OCI-LY7 (cell line): ENCODE measurements at regions not wholly inside any gene's neighbourhood (a gene's known extent, or its start where the extent isn't known, plus 50 kb on each side); places are given as distances from the start of the nearest gene placed in this dataset.

Experiments
- BruUV-seq: library from RNA; stranded (reverse); fragments of 400-500 nt; replicated peaks from 2 replicates; lab custom pipeline; 2021; lab: Mats Ljungman, UMichigan
- CTCF ChIA-PET: fragments of 300-600 bp; sonication (Branson Sonifier 250); formaldehyde crosslinking; loops from one replicate; lab custom pipeline; 2022; ENCODE audit warnings: antibody characterized with exemption; ENCODE audit not compliant: unreplicated experiment; lab: Charles Lee
- POLR2A ChIA-PET: fragments of 300-600 bp; sonication (Branson Sonifier 250); formaldehyde crosslinking; loops from one replicate; lab custom pipeline; 2022; ENCODE audit warnings: antibody characterized with exemption; lab: Charles Lee
- DNase-seq: peaks from one replicate; pipeline ENCODE4 v3.0.0-alpha.2; 2015; ENCODE audit warnings: low spot score
- H2AFZ ChIP-seq: fragments of 200-600 bp; sonication (generic), shearing (Covaris generic); 2 replicates; pipeline ENCODE4 v1.6.1; 2014; ENCODE audit warnings: mild to moderate bottlenecking, antibody characterized with exemption, low read length, moderate library complexity
- H3K27ac ChIP-seq: fragments of 200-600 bp; sonication (generic); 2 replicates; pipeline ENCODE4 v1.5.1; 2014; ENCODE audit warnings: mixed run types, low read depth, mild to moderate bottlenecking, moderate library complexity, low read length, inconsistent platforms; ENCODE audit not compliant: poor library complexity, severe bottlenecking
- H3K36me3 ChIP-seq: fragments of 200-600 bp; sonication (generic); 2 replicates; pipeline ENCODE4 v1.6.1; 2014; ENCODE audit warnings: mild to moderate bottlenecking, antibody characterized with exemption, low read length, moderate library complexity, mixed read lengths; ENCODE audit not compliant: insufficient read depth
- H3K4me1 ChIP-seq: fragments of 200-600 bp; sonication (generic); 2 replicates; pipeline ENCODE4 v1.5.1; 2014; ENCODE audit warnings: mild to moderate bottlenecking, low read length; ENCODE audit not compliant: insufficient read depth, poor library complexity, severe bottlenecking
- H3K4me2 ChIP-seq: fragments of 200-600 bp; sonication (generic); 2 replicates; pipeline ENCODE4 v1.6.1; 2014; ENCODE audit warnings: mild to moderate bottlenecking, low read length
- H3K4me3 ChIP-seq: fragments of 200-600 bp; sonication (generic); 2 replicates; pipeline ENCODE4 v1.5.1; 2014; ENCODE audit warnings: mild to moderate bottlenecking, low read depth, low read length; ENCODE audit not compliant: poor library complexity, severe bottlenecking
- H3K79me2 ChIP-seq: fragments of 200-600 bp; sonication (generic); 2 replicates; pipeline ENCODE4 v1.6.1; 2016; ENCODE audit warnings: low read depth, mild to moderate bottlenecking, low read length, moderate library complexity, mixed read lengths; ENCODE audit not compliant: insufficient read depth
- H3K9me2 ChIP-seq: fragments of 200-600 bp; sonication (generic); 2 replicates; pipeline ENCODE4 v1.6.1; 2016; ENCODE audit warnings: mild to moderate bottlenecking, low read length, mixed read lengths; ENCODE audit not compliant: insufficient read depth
- H3K9me3 ChIP-seq: fragments of 200-600 bp; sonication (generic); 2 replicates; pipeline ENCODE4 v1.6.1; 2014; ENCODE audit warnings: mild to moderate bottlenecking, mixed run types, low read length, mixed read lengths
- H4K20me1 ChIP-seq: fragments of 200-600 bp; sonication (generic); 2 replicates; pipeline ENCODE4 v1.6.1; 2014; ENCODE audit warnings: mild to moderate bottlenecking, antibody characterized with exemption, low read length, moderate library complexity, mixed read lengths; ENCODE audit not compliant: insufficient read depth
- EZH2phosphoT487 ChIP-seq: fragments of 200-600 bp; sonication (generic); IDR thresholded peaks from 2 replicates; pipeline ENCODE4 v1.6.1; 2018; ENCODE audit warnings: low read depth, borderline replicate concordance, mild to moderate bottlenecking, mixed run types, antibody characterized with exemption, low read length, moderate library complexity, mixed read lengths
- intact Hi-C: fragments of 100-400 bp; cut with micrococcal nuclease; formaldehyde crosslinking; loops from one replicate; pipeline ENCODE4 v1.10.0; 2022; ENCODE audit not compliant: unreplicated experiment
- TF ChIP-seq, protein P1 (sequence below): fragments of 200-600 bp; sonication (generic); conservative IDR thresholded peaks from 2 replicates; pipeline ENCODE4 v1.5.1; 2014; ENCODE audit warnings: mild to moderate bottlenecking, antibody characterized with exemption, low read length, moderate library complexity, mixed read lengths

DNA sequence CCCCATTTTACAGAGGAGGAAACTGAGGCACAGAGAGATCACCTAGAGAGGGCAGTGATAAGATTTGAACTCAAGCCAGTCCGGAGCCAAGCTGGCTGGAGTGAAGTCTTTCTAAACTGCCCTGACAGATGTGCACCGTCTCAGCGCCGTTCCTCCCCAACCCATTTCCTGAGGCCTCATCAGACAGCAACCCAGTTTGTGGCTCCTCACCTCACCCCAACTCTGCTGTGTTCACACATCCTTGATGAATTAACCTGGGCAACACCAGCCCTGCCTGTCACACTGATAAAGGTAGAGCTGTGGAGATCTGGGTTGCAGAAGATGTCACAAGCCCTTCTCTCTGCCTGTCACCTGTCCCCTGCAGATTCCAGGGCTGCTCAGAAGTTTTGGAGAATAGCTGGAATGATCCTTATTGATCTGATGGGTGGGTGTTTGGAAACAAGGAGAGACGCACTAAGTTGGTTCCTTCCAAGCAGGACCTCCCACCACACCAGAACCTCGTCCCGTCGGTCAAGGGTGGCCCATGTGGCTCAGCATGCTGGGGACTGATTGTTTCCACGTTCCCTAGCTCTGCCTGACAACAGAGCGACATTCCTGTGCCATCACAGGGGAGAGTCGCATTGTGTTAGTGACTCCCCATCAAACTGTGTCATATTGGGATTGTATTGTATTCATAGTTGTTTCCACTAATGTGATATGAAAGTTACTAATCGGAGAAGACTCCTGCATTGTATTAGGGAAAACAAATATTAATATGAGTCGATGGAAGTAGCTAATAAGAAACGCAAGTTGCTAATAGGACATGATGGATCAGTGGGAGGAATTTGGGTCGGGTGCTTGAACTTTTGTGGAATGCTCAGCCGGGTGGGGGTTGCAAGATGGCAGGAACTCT lies 200.6 kb downstream of the PHETA1 start:
- H3K36me3 ChIP-seq = no peaks in the 10 kb centered on the region
- H3K27ac ChIP-seq = no peak overlapping the region
- no peaks in the 10 kb centered on the region for H3K79me2 ChIP-seq
- H4K20me1 ChIP-seq = no peaks in the 10 kb centered on the region
- ChIA-PET CTCF (no interaction called here), POLR2A (no interaction called here)
- no peak overlapping the region for H3K4me2 ChIP-seq
- H3K9me2 ChIP-seq = no peaks in the 10 kb centered on the region
- H2AFZ ChIP-seq = no peak overlapping the region
- no TSS peak for BruUV-seq
- H3K9me3 ChIP-seq = no peaks in the 10 kb centered on the region
- TF ChIP-seq, protein P1, sequence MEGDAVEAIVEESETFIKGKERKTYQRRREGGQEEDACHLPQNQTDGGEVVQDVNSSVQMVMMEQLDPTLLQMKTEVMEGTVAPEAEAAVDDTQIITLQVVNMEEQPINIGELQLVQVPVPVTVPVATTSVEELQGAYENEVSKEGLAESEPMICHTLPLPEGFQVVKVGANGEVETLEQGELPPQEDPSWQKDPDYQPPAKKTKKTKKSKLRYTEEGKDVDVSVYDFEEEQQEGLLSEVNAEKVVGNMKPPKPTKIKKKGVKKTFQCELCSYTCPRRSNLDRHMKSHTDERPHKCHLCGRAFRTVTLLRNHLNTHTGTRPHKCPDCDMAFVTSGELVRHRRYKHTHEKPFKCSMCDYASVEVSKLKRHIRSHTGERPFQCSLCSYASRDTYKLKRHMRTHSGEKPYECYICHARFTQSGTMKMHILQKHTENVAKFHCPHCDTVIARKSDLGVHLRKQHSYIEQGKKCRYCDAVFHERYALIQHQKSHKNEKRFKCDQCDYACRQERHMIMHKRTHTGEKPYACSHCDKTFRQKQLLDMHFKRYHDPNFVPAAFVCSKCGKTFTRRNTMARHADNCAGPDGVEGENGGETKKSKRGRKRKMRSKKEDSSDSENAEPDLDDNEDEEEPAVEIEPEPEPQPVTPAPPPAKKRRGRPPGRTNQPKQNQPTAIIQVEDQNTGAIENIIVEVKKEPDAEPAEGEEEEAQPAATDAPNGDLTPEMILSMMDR = no peak
- TF ChIP-seq EZH2phosphoT487 = no peak
- DNase-seq = no peak
- intact Hi-C loops = no loop called here
- peaks cover 8% of the 10 kb centered on the region for H3K4me1 ChIP-seq
- no peak overlapping the region for H3K4me3 ChIP-seq

DNA sequence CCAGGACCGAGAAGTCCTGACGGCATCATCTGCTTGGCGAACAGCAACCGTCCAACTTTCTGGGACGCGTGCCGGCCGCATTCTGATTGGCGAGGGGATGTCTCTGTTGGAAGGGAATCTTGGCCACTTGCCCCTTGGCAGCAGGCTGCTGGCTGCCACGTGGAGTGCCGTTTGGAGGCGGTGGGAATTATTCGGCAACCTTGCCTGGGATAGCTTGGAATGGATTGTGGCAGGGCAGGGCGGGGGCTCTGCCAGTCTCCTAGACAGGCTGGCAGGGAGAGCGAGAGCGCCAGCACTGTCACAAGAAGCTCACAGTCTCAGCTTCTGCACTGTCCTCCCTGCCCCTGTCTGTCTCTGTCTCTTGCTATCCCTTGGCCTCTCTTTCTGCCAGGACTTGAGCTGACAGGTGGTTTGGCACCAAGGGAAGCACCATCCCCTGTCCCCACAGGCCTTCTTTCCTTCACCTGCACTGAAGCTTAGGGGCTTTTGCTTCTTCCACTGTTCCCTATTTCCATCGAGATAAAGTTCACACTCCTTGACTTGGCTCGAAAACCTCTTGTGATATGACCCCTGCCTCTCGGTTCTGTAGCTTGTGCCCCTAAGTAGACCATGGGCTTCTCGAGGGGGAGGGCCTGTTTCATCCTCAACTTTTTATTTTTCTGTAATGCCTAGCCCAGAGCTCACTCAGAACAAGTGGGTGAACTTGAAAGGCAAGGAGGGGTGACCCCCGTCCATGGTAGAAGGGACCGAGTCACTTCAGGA lies 201.9 kb downstream of the PHETA1 start:
- H3K4me2 ChIP-seq = no peak overlapping the region
- no peaks in the 10 kb centered on the region for H3K9me3 ChIP-seq
- no TSS peak for BruUV-seq
- H3K36me3 ChIP-seq = no peaks in the 10 kb centered on the region
- no peaks in the 10 kb centered on the region for H4K20me1 ChIP-seq
- intact Hi-C loops = no loop called here
- H2AFZ ChIP-seq = no peak overlapping the region
- CTCF ChIA-PET = no interaction called here
- H3K27ac ChIP-seq = no peak overlapping the region
- no peaks in the 10 kb centered on the region for H3K9me2 ChIP-seq
- H3K4me3 ChIP-seq = no peak overlapping the region
- no peaks in the 10 kb centered on the region for H3K79me2 ChIP-seq
- TF ChIP-seq, protein P1 = no peak
- TF ChIP-seq EZH2phosphoT487 = no peak
- POLR2A ChIA-PET = interaction anchor here (0.6 to 1.2 kb wide), 2 partner anchors 18 to 1252 kb away, joined by 3 read pairs; no protein-coding TSS in a partner anchor
- H3K4me1 ChIP-seq = peaks cover 8% of the 10 kb centered on the region
- no peak for DNase-seq
